H1 (cell line): ENCODE measurements at regions not wholly inside any gene's neighbourhood (a gene's known extent, or its start where the extent isn't known, plus 50 kb on each side); places are given as distances from the start of the nearest gene placed in this dataset.

Experiments
- ASH2L ChIP-seq: fragments of 200-600, 300-600 bp; sonication (generic); IDR thresholded peaks from one replicate; pipeline ENCODE4 v1.7.1; 2017; ENCODE audit warnings: low read length
- ATF3 ChIP-seq: IDR thresholded peaks from 2 replicates; pipeline ENCODE4 v1.6.1; 2011; ENCODE audit warnings: low read depth, mild to moderate bottlenecking, low read length; ENCODE audit not compliant: insufficient read depth
- CBX5 ChIP-seq: fragments of 300-800, 300-1000 bp; sonication (generic); IDR thresholded peaks from 2 replicates; pipeline ENCODE4 v1.7.1; 2016; ENCODE audit warnings: antibody characterized with exemption, low read length, low read depth
- E2F6 ChIP-seq: IDR thresholded peaks from 2 replicates; pipeline ENCODE4 v1.6.1; 2012; ENCODE audit warnings: inconsistent platforms
- EGR1 ChIP-seq: IDR thresholded peaks from 2 replicates; pipeline ENCODE4 v1.6.1; 2011; ENCODE audit warnings: low read depth, low read length, borderline replicate concordance
- EZH2 ChIP-seq: fragments of 200-600 bp; sonication (generic); IDR thresholded peaks from 2 replicates; pipeline ENCODE4 v1.7.1; 2012; ENCODE audit warnings: low read depth, mild to moderate bottlenecking, moderate library complexity, low read length, inconsistent platforms; ENCODE audit not compliant: severe bottlenecking
- GABPA ChIP-seq: IDR thresholded peaks from 2 replicates; pipeline ENCODE4 v1.6.1; 2011; ENCODE audit warnings: mild to moderate bottlenecking, low read length, moderate library complexity, borderline replicate concordance; ENCODE audit not compliant: insufficient read depth
- HDAC2 ChIP-seq, 2 experiments: fragments of 300-600 bp in 1 of 2; sonication (generic) in 1 of 2; IDR thresholded peaks; 2 replicates each; pipeline ENCODE4 v1.6.1; 2011 to 2012; ENCODE audit warnings: low read depth in 2 of 2, low read length in 2 of 2, mild to moderate bottlenecking in 2 of 2, moderate library complexity in 2 of 2, borderline replicate concordance in 1 of 2, inconsistent platforms in 1 of 2
- KDM1A ChIP-seq: fragments of 200-600, 300-600 bp; sonication (generic); IDR thresholded peaks from 2 replicates; pipeline ENCODE4 v1.7.1; 2016; ENCODE audit warnings: mild to moderate bottlenecking, low read length, borderline replicate concordance
- MAFK ChIP-seq: IDR thresholded peaks from 2 replicates; pipeline ENCODE4 v1.6.1; 2012; ENCODE audit warnings: low read depth, mild to moderate bottlenecking, improper control_type of control experiment, low read length
- RAD21 ChIP-seq, 2 experiments: IDR thresholded peaks in 1 of 2; conservative IDR thresholded peaks in 1 of 2; 2 replicates each; pipeline ENCODE4 v1.6.1; 2011; ENCODE audit warnings: low read depth in 2 of 2, low read length in 2 of 2, improper control_type of control experiment in 1 of 2, inconsistent platforms in 1 of 2, mild to moderate bottlenecking in 1 of 2, moderate library complexity in 1 of 2
- SIN3A ChIP-seq, 2 experiments: IDR thresholded peaks in 1 of 2; conservative IDR thresholded peaks in 1 of 2; 2 replicates each; pipeline ENCODE4 v1.6.1; 2011 to 2012; ENCODE audit warnings: low read length in 2 of 2, improper control_type of control experiment in 1 of 2, low read depth in 1 of 2, mild to moderate bottlenecking in 1 of 2
- SP1 ChIP-seq: IDR thresholded peaks from 2 replicates; pipeline ENCODE4 v1.6.1; 2011; ENCODE audit warnings: low read depth, low read length
- SRF ChIP-seq: IDR thresholded peaks from 2 replicates; pipeline ENCODE4 v1.6.1; 2011; ENCODE audit warnings: mild to moderate bottlenecking, low read depth, low read length, moderate library complexity
- TCF12 ChIP-seq: IDR thresholded peaks from 2 replicates; pipeline ENCODE4 v1.6.1; 2011; ENCODE audit warnings: low read depth, mild to moderate bottlenecking, low read length

- TF ChIP-seq EGR1, result no peak
- TF ChIP-seq KDM1A, result no peak
- no peak for TF ChIP-seq SIN3A (conservative IDR thresholded peaks at IDR 0.05 in 1 of 2, IDR thresholded peaks at IDR 0.05 in 1 of 2; ENCODE audit: low read depth in 1 of 2, low read length in 2 of 2)
- TF ChIP-seq HDAC2 (IDR thresholded peaks at IDR 0.05; ENCODE audit: borderline replicate concordance in 1 of 2, low read depth in 2 of 2, low read length in 2 of 2), result no peak
- TF ChIP-seq E2F6, result no peak
- TF ChIP-seq SRF, result no peak
- no peak for TF ChIP-seq TCF12
- no peak for TF ChIP-seq RAD21 (IDR thresholded peaks at IDR 0.05 in 1 of 2, conservative IDR thresholded peaks at IDR 0.05 in 1 of 2; ENCODE audit: low read depth in 2 of 2, low read length in 2 of 2)
- no peak for TF ChIP-seq ATF3
- no peak for TF ChIP-seq MAFK
- TF ChIP-seq EZH2, result no peak
- TF ChIP-seq GABPA, result no peak
- TF ChIP-seq SP1, result no peak
- TF ChIP-seq ASH2L, result no peak
- no peak for TF ChIP-seq CBX5
These were observed 289.8 kb upstream of the SNX7 start (continued) for GRCh38 chr1:98371764-98372163.
